ENCODE measurements at regions not wholly inside any gene's neighbourhood (a gene's known extent, or its start where the extent isn't known, plus 50 kb on each side); places are given as distances from the start of the nearest gene placed in this dataset.
A peak's percentile ranks its signal among the peaks of the same experiment; 100 is the strongest.
"Not testable (repeated sequence)": the region's sequence is repeated elsewhere in the genome, so short reads cannot be mapped to it uniquely, and the experiment has no call there.

- no peaks in the 10 kb centered on the region for H3K36me3 Mint-ChIP-seq (ENCODE audit: insufficient read depth)
- ATAC-seq (replicated peaks) (no peak), DNase-seq (no peak)
- H3K9me3 Mint-ChIP-seq = no peaks in the 10 kb centered on the region
- H3K27ac Mint-ChIP-seq = no peak overlapping the region
- peaks cover 28 to 53% of the 10 kb centered on the region in 2 donors for H3K27me3 Mint-ChIP-seq
- no peaks in the 10 kb centered on the region for H3K4me1 Mint-ChIP-seq (ENCODE audit: low read depth in 2 of 2)
- no peak overlapping the region for H3K4me3 Mint-ChIP-seq
These were observed 93.9 kb upstream of the ALDH1A1 start for GRCh38 chr9:73046769-73047168.

DNA sequence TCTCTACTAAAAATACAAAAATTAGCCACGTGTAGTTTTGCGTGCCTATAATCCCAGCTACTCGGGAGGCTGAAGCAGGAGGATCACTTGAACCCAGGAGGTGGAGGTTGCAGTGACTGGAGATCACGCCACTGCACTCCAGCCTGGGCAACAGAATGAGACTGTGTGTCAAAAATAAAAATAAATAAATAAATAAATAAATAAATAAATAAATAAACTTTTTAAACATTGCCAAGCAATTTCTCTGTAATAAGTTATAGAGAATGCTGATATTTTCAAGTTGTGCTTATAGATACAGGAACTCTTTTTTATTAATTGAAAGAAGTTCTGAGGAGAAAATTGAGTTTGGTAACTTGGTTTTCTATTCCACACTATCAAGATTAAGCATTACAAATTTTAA, 91.9 kb upstream of the ALDH1A1 start:
- not testable (repeated sequence) for H3K4me3 Mint-ChIP-seq; ATAC-seq (replicated peaks); DNase-seq; H3K4me1 Mint-ChIP-seq (ENCODE audit: low read depth in 2 of 2); H3K9me3 Mint-ChIP-seq; H3K36me3 Mint-ChIP-seq (ENCODE audit: insufficient read depth); H3K27ac Mint-ChIP-seq
- H3K27me3 Mint-ChIP-seq = peaks cover 30 to 59% of the 10 kb centered on the region in 2 donors

DNA sequence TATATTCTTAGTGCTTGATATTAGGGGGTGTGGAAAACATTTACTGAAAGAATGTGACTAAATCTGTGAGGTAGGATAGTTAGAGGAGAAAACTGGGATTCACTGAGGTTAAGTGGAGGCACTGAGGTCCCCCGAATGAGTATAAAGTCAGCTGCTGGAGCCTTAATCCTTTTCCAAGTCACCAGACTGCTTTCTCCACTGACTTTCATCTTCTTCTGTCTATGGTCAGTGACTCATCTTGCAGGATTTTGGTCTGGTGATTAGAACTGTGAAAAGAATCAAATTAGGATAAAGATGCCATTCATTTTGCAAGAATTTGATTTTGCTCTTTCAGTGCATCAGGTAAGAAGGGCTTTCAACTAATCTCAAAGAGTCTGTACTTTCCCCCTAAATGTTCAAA, 89.3 kb upstream of the ALDH1A1 start:
- H3K27me3 Mint-ChIP-seq = peaks cover 37 to 65% of the 10 kb centered on the region in 2 donors

DNA sequence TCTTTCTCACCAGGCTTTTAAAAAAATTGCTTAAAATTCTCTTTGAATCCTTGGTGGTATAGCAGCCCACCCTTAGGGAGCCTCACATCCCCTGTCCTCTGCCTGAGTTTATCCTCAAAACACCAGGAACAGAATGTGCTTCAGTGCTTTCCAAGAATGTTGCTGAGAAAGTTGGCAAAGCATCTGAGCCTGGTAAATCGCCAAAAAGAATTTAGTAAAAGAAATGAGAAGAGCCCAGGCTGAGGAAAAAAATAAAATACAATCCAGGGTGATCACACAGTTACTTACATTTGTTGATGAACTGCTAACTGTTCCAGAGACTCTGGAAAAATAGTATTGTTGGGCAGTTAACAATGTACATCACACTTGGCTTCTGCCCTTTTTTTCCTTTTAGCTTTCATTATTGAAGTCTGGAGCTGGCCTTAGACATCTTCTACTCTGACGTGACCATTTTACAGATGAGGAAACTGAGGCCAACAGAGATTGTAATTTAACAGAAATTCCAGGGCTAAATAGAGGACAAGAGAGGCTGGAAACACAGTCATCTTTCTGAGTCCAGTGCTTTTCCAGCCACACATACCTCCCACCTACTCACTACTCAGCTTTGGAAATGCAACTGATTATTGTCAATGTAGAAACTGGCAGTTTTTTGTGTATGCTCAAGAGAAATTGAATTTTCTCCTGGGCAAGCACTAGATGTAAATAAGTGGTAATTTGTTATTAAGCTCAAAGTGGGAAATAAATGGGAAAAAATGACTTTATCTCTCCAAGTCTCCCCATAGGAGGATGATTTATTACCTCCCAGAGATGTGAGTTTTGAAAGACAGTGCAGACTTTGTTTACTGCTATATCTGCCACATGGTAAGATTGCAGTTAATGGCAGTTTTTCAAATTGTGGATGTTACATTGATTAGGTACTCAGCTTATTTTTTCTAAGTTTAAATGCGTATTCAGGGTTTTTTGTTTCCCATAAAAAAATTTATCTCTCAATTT, 86.7 kb upstream of the ALDH1A1 start:
- Mint-ChIP-seq H3K27ac (no peak overlapping the region), H3K27me3 (peaks cover 44 to 67% of the 10 kb centered on the region in 2 donors), H3K9me3 (no peaks in the 10 kb centered on the region), H3K4me3 (no peak overlapping the region), H3K4me1 (ENCODE audit: low read depth in 2 of 2) (peaks cover 0 to 2% of the 10 kb centered on the region in 2 donors), H3K36me3 (ENCODE audit: insufficient read depth) (no peaks in the 10 kb centered on the region)
- DNase-seq (no peak), ATAC-seq (replicated peaks) (no peak)

More for the DNA sequence above, 89.3 kb upstream of the ALDH1A1 start:
- no peak for ATAC-seq (replicated peaks)
- DNase-seq = no peak
- no peak overlapping the region for H3K4me3 Mint-ChIP-seq
- no peak overlapping the region for H3K27ac Mint-ChIP-seq
- no peaks in the 10 kb centered on the region for H3K36me3 Mint-ChIP-seq (ENCODE audit: insufficient read depth)
- no peaks in the 10 kb centered on the region for H3K9me3 Mint-ChIP-seq
- no peaks in the 10 kb centered on the region for H3K4me1 Mint-ChIP-seq (ENCODE audit: low read depth in 2 of 2)

DNA sequence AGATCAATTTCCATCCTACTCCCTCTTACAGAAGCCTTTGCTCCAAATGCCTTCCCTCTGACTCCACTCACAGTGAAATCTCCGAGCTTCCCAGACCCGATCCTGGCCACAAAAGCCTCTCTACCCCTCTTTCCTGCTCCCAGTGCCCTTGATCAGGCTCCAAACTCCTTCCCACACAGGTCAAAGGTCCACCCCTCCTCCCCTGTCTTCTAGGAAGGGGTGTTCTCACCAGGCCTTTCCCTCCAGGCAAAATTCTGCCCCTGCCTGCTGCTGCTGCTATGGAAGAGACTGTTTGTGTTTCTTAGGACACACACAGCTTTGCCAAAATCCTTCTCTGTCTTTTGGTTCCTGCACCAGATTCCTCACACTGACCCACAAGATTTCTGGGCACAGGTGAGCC, 85.8 kb upstream of the ALDH1A1 start:
- Mint-ChIP-seq H3K9me3 (no peaks in the 10 kb centered on the region), H3K36me3 (ENCODE audit: insufficient read depth) (no peaks in the 10 kb centered on the region), H3K27ac (peak overlapping the region in 1 of 2 donors; percentile 4), H3K4me3 (no peak overlapping the region), H3K4me1 (ENCODE audit: low read depth in 2 of 2) (peaks cover 0 to 2% of the 10 kb centered on the region in 2 donors), H3K27me3 (peaks cover 38 to 64% of the 10 kb centered on the region in 2 donors)
- ATAC-seq (replicated peaks) (no peak), DNase-seq (no peak)

DNA sequence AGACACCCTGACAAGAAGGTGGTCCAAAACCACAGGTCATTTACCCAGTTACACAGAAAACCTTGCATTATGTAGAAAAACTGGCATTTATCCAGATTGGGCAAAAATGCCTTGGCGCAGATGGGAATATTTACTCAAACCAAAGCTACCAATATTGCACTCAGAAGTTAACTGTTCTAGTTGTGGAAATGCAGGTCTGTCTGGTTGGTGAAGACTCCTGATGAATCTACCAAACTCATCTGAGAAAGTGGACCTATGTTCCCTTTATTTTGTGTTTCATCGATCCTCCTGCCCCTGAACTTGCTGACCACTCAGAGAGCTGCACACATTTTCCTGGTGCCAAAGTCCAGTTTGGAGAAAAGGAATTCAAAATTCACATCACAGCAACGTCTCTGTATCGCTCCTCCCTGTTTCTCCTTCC, 85.2 kb upstream of the ALDH1A1 start:
- Mint-ChIP-seq H3K4me1 (ENCODE audit: low read depth in 2 of 2) (peaks cover 0 to 2% of the 10 kb centered on the region in 2 donors), H3K36me3 (ENCODE audit: insufficient read depth) (no peaks in the 10 kb centered on the region), H3K4me3 (no peak overlapping the region), H3K27ac (peak overlapping the region in 1 of 2 donors; percentile 4), H3K27me3 (peaks cover 34 to 59% of the 10 kb centered on the region in 2 donors), H3K9me3 (no peaks in the 10 kb centered on the region)
- DNase-seq (no peak), ATAC-seq (replicated peaks) (no peak)

DNA sequence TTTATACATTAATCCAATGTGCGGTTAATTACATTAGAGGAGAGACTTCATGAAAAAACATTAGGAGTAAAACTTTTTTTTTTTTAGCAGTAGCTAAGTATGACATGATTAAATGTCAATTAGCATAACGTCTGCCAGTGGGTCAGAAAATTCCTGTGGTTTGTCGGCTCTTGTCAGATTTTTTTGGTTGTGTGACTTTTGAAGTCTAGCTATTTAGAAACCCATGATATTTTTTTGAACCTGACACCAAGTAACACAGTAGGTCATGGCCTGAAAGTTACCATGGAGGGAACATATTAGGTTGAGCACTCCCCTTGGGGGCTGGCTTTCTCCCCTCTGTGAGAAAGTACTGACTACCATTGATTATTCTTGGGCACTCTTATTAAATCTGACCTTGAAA, 84.8 kb upstream of the ALDH1A1 start:
- H3K4me1 Mint-ChIP-seq (ENCODE audit: low read depth in 2 of 2) = peaks cover 0 to 2% of the 10 kb centered on the region in 2 donors
- H3K9me3 Mint-ChIP-seq = no peaks in the 10 kb centered on the region
- H3K4me3 Mint-ChIP-seq = no peak overlapping the region
- H3K36me3 Mint-ChIP-seq (ENCODE audit: insufficient read depth) = no peaks in the 10 kb centered on the region
- ATAC-seq (replicated peaks) = no peak
- DNase-seq = no peak
- no peak overlapping the region for H3K27ac Mint-ChIP-seq
- H3K27me3 Mint-ChIP-seq = peaks cover 31 to 54% of the 10 kb centered on the region in 2 donors

- Mint-ChIP-seq H3K9me3 (no peaks in the 10 kb centered on the region), H3K27me3 (peaks cover 24 to 47% of the 10 kb centered on the region in 2 donors), H3K36me3 (ENCODE audit: insufficient read depth) (no peaks in the 10 kb centered on the region), H3K27ac (no peak overlapping the region), H3K4me1 (ENCODE audit: low read depth in 2 of 2) (peaks cover 0 to 2% of the 10 kb centered on the region in 2 donors), H3K4me3 (no peak overlapping the region)
- no peak for ATAC-seq (replicated peaks)
- no peak for DNase-seq
These were observed 82.1 kb upstream of the ALDH1A1 start for GRCh38 chr9:73034962-73035361.

- DNase-seq = no peak
- no peak for ATAC-seq (replicated peaks)
- Mint-ChIP-seq H3K4me1 (ENCODE audit: low read depth in 2 of 2) (peaks cover 0 to 2% of the 10 kb centered on the region in 2 donors), H3K27ac (no peak overlapping the region), H3K36me3 (ENCODE audit: insufficient read depth) (no peaks in the 10 kb centered on the region), H3K9me3 (no peaks in the 10 kb centered on the region), H3K4me3 (no peak overlapping the region), H3K27me3 (peaks cover 10 to 32% of the 10 kb centered on the region in 2 donors)
These were observed 78.5 kb upstream of the ALDH1A1 start for GRCh38 chr9:73031350-73031749.

DNA sequence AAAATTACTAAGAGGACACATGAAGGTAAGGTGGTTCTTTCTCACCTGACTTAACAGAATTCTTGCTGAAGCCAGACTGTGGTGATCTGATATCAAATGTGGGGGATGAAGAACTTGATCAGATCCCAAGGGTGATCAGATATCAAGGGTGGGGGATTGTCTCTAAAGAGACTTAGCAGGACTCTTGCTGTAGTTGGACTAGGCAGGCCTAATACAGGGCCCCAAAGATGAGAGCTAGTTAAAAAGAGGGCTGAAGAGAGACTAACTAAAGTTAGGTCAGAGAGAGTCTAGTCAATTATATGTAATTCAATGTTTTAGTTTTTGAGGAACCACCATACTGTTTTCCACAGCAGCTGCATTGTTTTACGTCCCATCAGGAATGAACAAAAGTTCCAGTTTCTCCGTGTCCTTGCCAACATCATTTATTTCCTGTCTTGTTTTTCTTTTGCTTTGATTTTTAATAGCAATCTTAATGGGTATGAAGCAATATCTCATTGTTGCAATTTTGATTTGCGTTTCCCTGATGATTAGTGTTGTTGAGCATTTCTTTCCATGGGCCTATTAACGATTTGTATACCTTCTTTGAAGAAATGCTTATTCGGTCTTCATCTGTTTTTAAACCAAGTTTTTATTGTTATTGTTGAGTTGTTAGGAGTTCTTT, 77.6 kb upstream of the ALDH1A1 start:
- ATAC-seq (replicated peaks) (no peak), DNase-seq (no peak)
- Mint-ChIP-seq H3K27me3 (peaks cover 4 to 25% of the 10 kb centered on the region in 2 donors), H3K9me3 (no peaks in the 10 kb centered on the region), H3K36me3 (ENCODE audit: insufficient read depth) (no peaks in the 10 kb centered on the region), H3K4me3 (no peak overlapping the region), H3K27ac (no peak overlapping the region), H3K4me1 (ENCODE audit: low read depth in 2 of 2) (peaks cover 0 to 1% of the 10 kb centered on the region in 2 donors)

- ATAC-seq (replicated peaks) = no peak
- Mint-ChIP-seq H3K36me3 (ENCODE audit: insufficient read depth) (no peaks in the 10 kb centered on the region), H3K27me3 (peaks cover 12 to 25% of the 10 kb centered on the region in 2 donors)
These were observed 76.5 kb upstream of the ALDH1A1 start for GRCh38 chr9:73029346-73029745.

GRCh38 chr9:73026375-73026774, 73.5 kb upstream of the ALDH1A1 start:
- no peak overlapping the region for H3K4me3 Mint-ChIP-seq

More at GRCh38 chr9:73029346-73029745, 76.5 kb upstream of the ALDH1A1 start:
- no peak overlapping the region for H3K4me3 Mint-ChIP-seq
- no peaks in the 10 kb centered on the region for H3K4me1 Mint-ChIP-seq (ENCODE audit: low read depth in 2 of 2)
- no peak overlapping the region for H3K27ac Mint-ChIP-seq
- DNase-seq = no peak
- H3K9me3 Mint-ChIP-seq = no peaks in the 10 kb centered on the region

GRCh38 chr9:73024601-73025034, 71.8 kb upstream of the ALDH1A1 start:
- Mint-ChIP-seq H3K4me3 (no peak overlapping the region), H3K27ac (no peak overlapping the region), H3K9me3 (no peaks in the 10 kb centered on the region)

More at GRCh38 chr9:73026375-73026774, 73.5 kb upstream of the ALDH1A1 start:
- no peaks in the 10 kb centered on the region for H3K9me3 Mint-ChIP-seq
- no peaks in the 10 kb centered on the region for H3K36me3 Mint-ChIP-seq (ENCODE audit: insufficient read depth)
- ATAC-seq (replicated peaks) (no peak), DNase-seq (no peak)
- no peak overlapping the region for H3K27ac Mint-ChIP-seq
- H3K27me3 Mint-ChIP-seq = peaks cover 21 to 25% of the 10 kb centered on the region in 2 donors
- peaks cover 6 to 8% of the 10 kb centered on the region in 2 donors for H3K4me1 Mint-ChIP-seq (ENCODE audit: low read depth in 2 of 2)

More at GRCh38 chr9:73024601-73025034, 71.8 kb upstream of the ALDH1A1 start:
- DNase-seq = no peak
- no peaks in the 10 kb centered on the region for H3K36me3 Mint-ChIP-seq (ENCODE audit: insufficient read depth)
- ATAC-seq (replicated peaks) = no peak
- H3K4me1 Mint-ChIP-seq (ENCODE audit: low read depth in 2 of 2) = peaks cover 6 to 8% of the 10 kb centered on the region in 2 donors
- H3K27me3 Mint-ChIP-seq = peaks cover 32% of the 10 kb centered on the region in 2 donors
